ENCODE measurements at regions not wholly inside any gene's neighbourhood (a gene's known extent, or its start where the extent isn't known, plus 50 kb on each side); places are given as distances from the start of the nearest gene placed in this dataset.

DNA sequence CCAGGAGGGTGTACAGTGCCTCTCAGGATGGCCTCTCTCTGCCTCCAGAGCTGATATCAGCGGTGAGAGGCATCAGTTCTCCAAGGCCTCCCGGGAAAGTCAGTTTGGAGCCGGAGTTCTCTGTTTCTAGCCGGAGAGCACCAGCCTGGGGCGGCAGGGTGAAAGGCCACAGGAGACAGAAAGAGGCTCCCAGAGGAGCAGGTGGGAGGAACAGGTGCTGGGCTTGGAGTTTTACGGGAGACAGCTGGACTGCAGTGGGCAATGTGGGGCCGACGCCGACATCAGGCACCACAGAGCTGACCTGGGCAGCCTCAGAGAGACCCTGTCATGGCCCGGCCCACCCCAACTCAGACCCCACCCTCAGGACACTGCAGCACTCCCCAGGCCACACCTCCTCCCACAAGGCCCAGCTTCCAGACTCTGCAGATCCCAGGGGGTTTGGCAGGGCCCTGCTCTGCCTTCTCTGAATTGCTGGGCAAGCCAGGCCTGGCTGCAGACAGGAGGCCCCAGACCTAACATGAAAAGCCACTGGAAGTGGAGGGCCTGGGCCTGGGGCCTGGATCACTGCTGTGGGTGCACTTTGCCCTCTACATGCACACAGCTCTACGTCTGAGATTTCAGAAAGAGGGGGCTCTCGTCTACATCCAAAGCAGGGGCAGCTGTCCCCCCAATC, 885.6 kb downstream of the BRD1 start:
- no peak for DNase-seq
- POLR2A ChIA-PET (ENCODE audit: unreplicated experiment), result no interaction called here

DNA sequence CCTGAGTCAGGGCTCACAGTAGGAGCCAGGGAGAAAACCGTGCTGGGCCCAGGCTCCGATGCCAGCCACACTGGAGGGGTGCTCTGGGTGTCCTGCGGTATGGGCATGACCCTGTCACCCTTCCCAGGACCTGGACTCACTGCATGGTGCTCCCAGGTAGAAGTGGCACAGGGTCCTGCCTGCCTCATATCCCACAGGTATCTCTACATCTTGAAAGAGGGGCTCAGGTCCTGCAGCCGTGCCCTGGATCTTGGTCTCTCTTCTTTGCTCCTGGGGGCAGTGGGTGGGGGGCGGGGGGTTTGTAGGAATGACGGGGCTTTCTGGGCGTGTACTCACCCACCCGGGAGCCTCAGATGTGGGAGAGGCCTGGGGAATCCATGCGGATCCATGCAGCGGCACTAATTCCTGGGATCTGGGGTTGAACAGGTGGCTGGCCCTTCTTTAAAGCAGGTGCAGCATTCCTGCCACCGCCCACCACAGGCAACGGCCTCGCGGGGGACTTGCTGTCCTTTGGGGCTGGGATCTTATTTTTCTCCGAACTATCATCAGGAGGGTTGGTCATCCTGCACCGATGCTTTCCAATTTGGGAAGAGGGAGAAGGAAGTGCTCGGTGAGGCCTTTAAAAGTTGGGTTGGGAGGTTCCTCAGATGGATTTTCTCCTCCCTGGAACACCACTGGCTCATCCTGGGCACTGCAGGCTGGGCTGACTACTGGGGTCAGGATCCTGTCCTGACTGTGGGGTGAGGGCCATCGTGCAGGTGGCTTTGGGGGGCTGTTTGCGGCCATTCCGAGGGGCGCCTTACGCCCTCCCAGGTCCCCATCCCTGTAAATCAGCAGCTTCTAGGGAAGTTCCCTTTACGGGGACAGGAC, 886.4 kb downstream of the BRD1 start:
- CTCF ChIA-PET, result no interaction called here
- TF ChIP-seq, protein P1, sequence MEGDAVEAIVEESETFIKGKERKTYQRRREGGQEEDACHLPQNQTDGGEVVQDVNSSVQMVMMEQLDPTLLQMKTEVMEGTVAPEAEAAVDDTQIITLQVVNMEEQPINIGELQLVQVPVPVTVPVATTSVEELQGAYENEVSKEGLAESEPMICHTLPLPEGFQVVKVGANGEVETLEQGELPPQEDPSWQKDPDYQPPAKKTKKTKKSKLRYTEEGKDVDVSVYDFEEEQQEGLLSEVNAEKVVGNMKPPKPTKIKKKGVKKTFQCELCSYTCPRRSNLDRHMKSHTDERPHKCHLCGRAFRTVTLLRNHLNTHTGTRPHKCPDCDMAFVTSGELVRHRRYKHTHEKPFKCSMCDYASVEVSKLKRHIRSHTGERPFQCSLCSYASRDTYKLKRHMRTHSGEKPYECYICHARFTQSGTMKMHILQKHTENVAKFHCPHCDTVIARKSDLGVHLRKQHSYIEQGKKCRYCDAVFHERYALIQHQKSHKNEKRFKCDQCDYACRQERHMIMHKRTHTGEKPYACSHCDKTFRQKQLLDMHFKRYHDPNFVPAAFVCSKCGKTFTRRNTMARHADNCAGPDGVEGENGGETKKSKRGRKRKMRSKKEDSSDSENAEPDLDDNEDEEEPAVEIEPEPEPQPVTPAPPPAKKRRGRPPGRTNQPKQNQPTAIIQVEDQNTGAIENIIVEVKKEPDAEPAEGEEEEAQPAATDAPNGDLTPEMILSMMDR (conservative IDR thresholded peaks at IDR 0.05; ENCODE audit: low read depth, low read length), result no peak
- no peak for TF ChIP-seq EZH2 (IDR thresholded peaks at IDR 0.05; ENCODE audit: low read length, unreplicated experiment)
- no peak for TF ChIP-seq EZH2phosphoT487 (IDR thresholded peaks at IDR 0.05; ENCODE audit: borderline replicate concordance, low read length)
- intact Hi-C loops (cut with micrococcal nuclease), result no loop called here
- no peaks in the 10 kb centered on the region for H4K20me1 ChIP-seq (ENCODE audit: low read length)
- DNase-seq (no peak), ATAC-seq (no peak)
- BruUV-seq (replicated peaks), result no TSS peak
- H3K9ac ChIP-seq (ENCODE audit: low read length), result no peak overlapping the region
- H3K4me3 ChIP-seq (ENCODE audit: low read length), result no peak overlapping the region
- no peak overlapping the region for H3K27ac ChIP-seq (ENCODE audit: low read length)
- POLR2A ChIA-PET (ENCODE audit: unreplicated experiment), result no interaction called here
- no peaks in the 10 kb centered on the region for H3K27me3 ChIP-seq (ENCODE audit: low read length)
- H3K9me3 ChIP-seq (ENCODE audit: low read length), result no peaks in the 10 kb centered on the region
- no peak overlapping the region for H2AFZ ChIP-seq (ENCODE audit: low read length)
- no peaks in the 10 kb centered on the region for H3K79me2 ChIP-seq (ENCODE audit: low read length)
- no peaks in the 10 kb centered on the region for H3K4me1 ChIP-seq (ENCODE audit: insufficient read depth, low read length)
- H3F3A ChIP-seq (ENCODE audit: low read length, unreplicated experiment), result no peaks in the 10 kb centered on the region
- H3K9me2 ChIP-seq (replicated peaks; ENCODE audit: low read length), result no peaks in the 10 kb centered on the region
- no peak overlapping the region for H3K4me2 ChIP-seq (ENCODE audit: low read length)
- no peaks in the 10 kb centered on the region for H3K36me3 ChIP-seq (ENCODE audit: low read depth, low read length)

More for the DNA sequence above, 885.6 kb downstream of the BRD1 start:
- Histone ChIP-seq H2AFZ (ENCODE audit: low read length) (no peak overlapping the region), H3K27ac (ENCODE audit: low read length) (no peak overlapping the region), H3F3A (ENCODE audit: low read length, unreplicated experiment) (no peaks in the 10 kb centered on the region), H3K36me3 (ENCODE audit: low read depth, low read length) (no peaks in the 10 kb centered on the region), H3K9me2 (replicated peaks; ENCODE audit: low read length) (no peaks in the 10 kb centered on the region), H3K4me3 (ENCODE audit: low read length) (no peak overlapping the region), H3K4me1 (ENCODE audit: insufficient read depth, low read length) (no peaks in the 10 kb centered on the region), H3K9me3 (ENCODE audit: low read length) (no peaks in the 10 kb centered on the region), H3K27me3 (ENCODE audit: low read length) (no peaks in the 10 kb centered on the region), H3K9ac (ENCODE audit: low read length) (no peak overlapping the region), H3K4me2 (ENCODE audit: low read length) (no peak overlapping the region), H4K20me1 (ENCODE audit: low read length) (no peaks in the 10 kb centered on the region), H3K79me2 (ENCODE audit: low read length) (no peaks in the 10 kb centered on the region)
- CTCF ChIA-PET, result no interaction called here
- ATAC-seq, result no peak
- intact Hi-C loops (cut with micrococcal nuclease), result no loop called here
- no peak for TF ChIP-seq EZH2phosphoT487 (IDR thresholded peaks at IDR 0.05; ENCODE audit: borderline replicate concordance, low read length)
- no peak for TF ChIP-seq EZH2 (IDR thresholded peaks at IDR 0.05; ENCODE audit: low read length, unreplicated experiment)
- TF ChIP-seq, protein P1 (conservative IDR thresholded peaks at IDR 0.05; ENCODE audit: low read depth, low read length), result no peak
- BruUV-seq (replicated peaks), result no TSS peak

All from PC-3 (cell line).